WTC11 (cell line): ENCODE measurements at regions not wholly inside any gene's neighbourhood (a gene's known extent, or its start where the extent isn't known, plus 50 kb on each side); places are given as distances from the start of the nearest gene placed in this dataset.

Experiments
- ATAC-seq: fragments of 200-7000 bp; cut with Tn5 transposase; 2 replicates; pipeline ENCODE4 v1.10.0; 2021; ENCODE audit warnings: mild to moderate bottlenecking, moderate library complexity
- CTCF ChIA-PET: fragments of 300-600 bp; sonication (Branson Sonifier 250); formaldehyde crosslinking; loops from one replicate; lab custom pipeline; 2021; ENCODE audit warnings: antibody characterized with exemption; lab: Charles Lee
- POLR2A ChIA-PET: fragments of 350-600 bp; sonication (Branson Sonifier 250); formaldehyde crosslinking; loops from one replicate; lab custom pipeline; 2021; ENCODE audit warnings: antibody characterized with exemption; lab: Charles Lee
- DNase-seq: peaks from one replicate; pipeline ENCODE4 v3.0.0; 2021; ENCODE audit warnings: low spot score
- H3K27ac Mint-ChIP-seq: 2 replicates; pipeline ENCODE4 v1.8.0; 2021; ENCODE audit warnings: mixed read lengths
- H3K27me3 Mint-ChIP-seq: 2 replicates; pipeline ENCODE4 v1.8.0; 2021; ENCODE audit warnings: low read depth, mild to moderate bottlenecking, moderate library complexity, mixed read lengths
- H3K36me3 Mint-ChIP-seq: 2 replicates; pipeline ENCODE4 v1.8.0; 2021; ENCODE audit warnings: mixed read lengths
- H3K4me1 Mint-ChIP-seq: 2 replicates; pipeline ENCODE4 v1.8.0; 2022; ENCODE audit warnings: mixed read lengths
- H3K4me3 Mint-ChIP-seq: 2 replicates; pipeline ENCODE4 v1.8.0; 2021; ENCODE audit warnings: mild to moderate bottlenecking, moderate library complexity, mixed read lengths
- H3K9me3 Mint-ChIP-seq: 2 replicates; pipeline ENCODE4 v1.8.0; 2021; ENCODE audit warnings: mixed read lengths
- CBFB ChIP-seq: sonication (generic); formaldehyde crosslinking; IDR thresholded peaks from 2 replicates; pipeline ENCODE4 v1.8.1; 2022; ENCODE audit warnings: mild to moderate bottlenecking, low read depth, missing genetic modification reagents
- GRHL2 ChIP-seq: fragments of 250-450 bp; sonication (Bioruptor Pico); IDR thresholded peaks from 2 replicates; pipeline ENCODE4 v1.8.0; 2022; ENCODE audit warnings: mild to moderate bottlenecking, moderate library complexity; ENCODE audit not compliant: insufficient replicate concordance, severe bottlenecking
- RELA ChIP-seq: sonication (generic); formaldehyde crosslinking; IDR thresholded peaks from 2 replicates; pipeline ENCODE4 v1.8.1; 2022; ENCODE audit warnings: missing genetic modification reagents, mild to moderate bottlenecking, borderline replicate concordance
- SMAD3 ChIP-seq: sonication (generic); formaldehyde crosslinking; IDR thresholded peaks from 2 replicates; pipeline ENCODE4 v1.8.0; 2022; ENCODE audit warnings: missing genetic modification reagents, mild to moderate bottlenecking, borderline replicate concordance
- SP1 ChIP-seq: sonication (generic); formaldehyde crosslinking; conservative IDR thresholded peaks from 2 replicates; pipeline ENCODE4 v1.8.1; 2022; ENCODE audit warnings: missing genetic modification reagents
- ZBTB21 ChIP-seq: sonication (generic); formaldehyde crosslinking; IDR thresholded peaks from 2 replicates; pipeline ENCODE4 v1.8.1; 2023; ENCODE audit warnings: mild to moderate bottlenecking, missing genetic modification reagents, borderline replicate concordance
- ZNF219 ChIP-seq: sonication (generic); formaldehyde crosslinking; IDR thresholded peaks from 2 replicates; pipeline ENCODE4 v1.8.0; 2023; ENCODE audit warnings: missing genetic modification reagents, mild to moderate bottlenecking, borderline replicate concordance
- ZNF263 ChIP-seq: sonication (generic); formaldehyde crosslinking; IDR thresholded peaks from 2 replicates; pipeline ENCODE4 v1.8.1; 2022; ENCODE audit warnings: low read depth, mild to moderate bottlenecking, moderate library complexity, missing genetic modification reagents
- ZNF396 ChIP-seq: fragments of 250-450 bp; sonication (Bioruptor Pico); IDR thresholded peaks from 2 replicates; pipeline ENCODE4 v1.8.0; 2021; ENCODE audit warnings: mild to moderate bottlenecking, moderate library complexity, borderline replicate concordance
- ZNF416 ChIP-seq: fragments of 250-450 bp; sonication (Bioruptor Pico); IDR thresholded peaks from 2 replicates; pipeline ENCODE4 v1.9.0; 2021; ENCODE audit warnings: mild to moderate bottlenecking, inconsistent platforms
- TF ChIP-seq, protein P1 (sequence below): sonication (generic); formaldehyde crosslinking; IDR thresholded peaks from 2 replicates; pipeline ENCODE4 v1.8.1; 2023; ENCODE audit warnings: mild to moderate bottlenecking, moderate library complexity, missing genetic modification reagents
- TF ChIP-seq, protein P2 (sequence below): sonication (generic); formaldehyde crosslinking; IDR thresholded peaks from 2 replicates; pipeline ENCODE4 v1.8.0; 2022; ENCODE audit warnings: mild to moderate bottlenecking, missing genetic modification reagents
- TF ChIP-seq, protein P3 (sequence below): sonication (generic); formaldehyde crosslinking; IDR thresholded peaks from 2 replicates; pipeline ENCODE4 v1.8.1; 2022; ENCODE audit warnings: mild to moderate bottlenecking, moderate library complexity, missing genetic modification reagents
- TF ChIP-seq, protein P4 (sequence below): fragments of 250-450 bp; sonication (Bioruptor Pico); IDR thresholded peaks from 2 replicates; pipeline ENCODE4 v1.9.0; 2021; ENCODE audit warnings: moderate library complexity, mild to moderate bottlenecking, inconsistent platforms, borderline replicate concordance
- TF ChIP-seq, protein P5 (sequence below): sonication (generic); formaldehyde crosslinking; IDR thresholded peaks from 2 replicates; pipeline ENCODE4 v1.8.0; 2023; ENCODE audit warnings: missing genetic modification reagents, mild to moderate bottlenecking, borderline replicate concordance
- TF ChIP-seq, protein P6 (sequence below): fragments of 250-450 bp; sonication (Bioruptor Pico); IDR thresholded peaks from 2 replicates; pipeline ENCODE4 v1.9.0; 2021; ENCODE audit warnings: mild to moderate bottlenecking

DNA sequence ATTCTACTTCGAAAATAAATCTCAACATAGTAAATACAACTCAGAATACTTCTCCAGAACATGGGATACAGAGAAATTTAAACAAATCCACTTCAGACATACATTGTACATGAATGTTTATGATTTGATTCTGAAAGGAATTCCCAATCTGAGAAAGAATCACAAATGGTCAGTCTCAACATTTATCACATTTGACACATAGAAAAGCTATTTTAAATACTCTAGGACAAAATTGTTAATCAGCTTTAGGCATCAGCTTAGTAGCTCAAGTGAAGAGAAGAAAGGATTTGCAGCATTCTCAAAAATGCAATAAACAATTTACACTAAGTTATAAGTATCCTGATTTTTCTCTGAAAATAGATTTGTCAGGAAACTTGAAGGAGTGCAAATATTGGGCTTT lies 184.8 kb downstream of the PTPRC start (continued):
- TF ChIP-seq, protein P1, sequence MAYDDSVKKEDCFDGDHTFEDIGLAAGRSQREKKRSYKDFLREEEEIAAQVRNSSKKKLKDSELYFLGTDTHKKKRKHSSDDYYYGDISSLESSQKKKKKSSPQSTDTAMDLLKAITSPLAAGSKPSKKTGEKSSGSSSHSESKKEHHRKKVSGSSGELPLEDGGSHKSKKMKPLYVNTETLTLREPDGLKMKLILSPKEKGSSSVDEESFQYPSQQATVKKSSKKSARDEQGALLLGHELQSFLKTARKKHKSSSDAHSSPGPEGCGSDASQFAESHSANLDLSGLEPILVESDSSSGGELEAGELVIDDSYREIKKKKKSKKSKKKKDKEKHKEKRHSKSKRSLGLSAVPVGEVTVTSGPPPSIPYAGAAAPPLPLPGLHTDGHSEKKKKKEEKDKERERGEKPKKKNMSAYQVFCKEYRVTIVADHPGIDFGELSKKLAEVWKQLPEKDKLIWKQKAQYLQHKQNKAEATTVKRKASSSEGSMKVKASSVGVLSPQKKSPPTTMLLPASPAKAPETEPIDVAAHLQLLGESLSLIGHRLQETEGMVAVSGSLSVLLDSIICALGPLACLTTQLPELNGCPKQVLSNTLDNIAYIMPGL (CRISPR knock-in tag), result no peak
- TF ChIP-seq SP1 (CRISPR knock-in tag), result no peak
- TF ChIP-seq, protein P2, sequence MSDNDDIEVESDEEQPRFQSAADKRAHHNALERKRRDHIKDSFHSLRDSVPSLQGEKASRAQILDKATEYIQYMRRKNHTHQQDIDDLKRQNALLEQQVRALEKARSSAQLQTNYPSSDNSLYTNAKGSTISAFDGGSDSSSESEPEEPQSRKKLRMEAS (CRISPR knock-in tag), result no peak
- no peak for TF ChIP-seq ZNF263
- no peak for TF ChIP-seq RELA (CRISPR knock-in tag)
- TF ChIP-seq GRHL2 (CRISPR knock-in tag), result no peak
- TF ChIP-seq, protein P3, sequence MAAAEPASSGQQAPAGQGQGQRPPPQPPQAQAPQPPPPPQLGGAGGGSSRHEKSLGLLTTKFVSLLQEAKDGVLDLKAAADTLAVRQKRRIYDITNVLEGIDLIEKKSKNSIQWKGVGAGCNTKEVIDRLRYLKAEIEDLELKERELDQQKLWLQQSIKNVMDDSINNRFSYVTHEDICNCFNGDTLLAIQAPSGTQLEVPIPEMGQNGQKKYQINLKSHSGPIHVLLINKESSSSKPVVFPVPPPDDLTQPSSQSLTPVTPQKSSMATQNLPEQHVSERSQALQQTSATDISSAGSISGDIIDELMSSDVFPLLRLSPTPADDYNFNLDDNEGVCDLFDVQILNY, result no peak
- no peak for TF ChIP-seq ZNF219
- TF ChIP-seq, protein P4, sequence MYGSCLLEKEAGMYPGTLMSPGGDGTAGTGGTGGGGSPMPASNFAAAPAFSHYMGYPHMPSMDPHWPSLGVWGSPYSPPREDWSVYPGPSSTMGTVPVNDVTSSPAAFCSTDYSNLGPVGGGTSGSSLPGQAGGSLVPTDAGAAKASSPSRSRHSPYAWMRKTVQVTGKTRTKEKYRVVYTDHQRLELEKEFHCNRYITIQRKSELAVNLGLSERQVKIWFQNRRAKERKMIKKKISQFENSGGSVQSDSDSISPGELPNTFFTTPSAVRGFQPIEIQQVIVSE, result no peak
- TF ChIP-seq ZBTB21 (CRISPR knock-in tag), result no peak

DNA sequence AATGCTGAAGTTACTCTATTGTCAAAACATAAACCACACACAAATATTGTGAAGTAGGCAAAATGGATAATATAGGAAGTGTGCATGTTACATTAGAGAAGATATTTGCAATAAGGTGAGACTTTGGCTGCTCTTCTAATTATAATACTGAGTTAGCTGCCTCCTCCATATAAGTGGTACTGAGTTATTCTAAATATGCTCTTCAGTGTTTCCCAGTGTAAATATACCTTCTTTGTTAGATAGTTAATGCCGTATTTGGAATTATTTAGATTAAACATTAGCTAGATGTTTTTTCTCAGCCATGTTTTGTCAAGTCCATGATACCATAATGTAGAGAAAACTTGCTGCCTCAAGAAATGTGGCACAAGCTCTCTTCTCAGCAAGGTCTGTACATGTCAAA lies 186.4 kb downstream of the PTPRC start:
- ChIA-PET POLR2A (no interaction called here), CTCF (no interaction called here)
- Mint-ChIP-seq H3K4me3 (no peak overlapping the region), H3K36me3 (no peaks in the 10 kb centered on the region), H3K27ac (no peak overlapping the region), H3K9me3 (no peaks in the 10 kb centered on the region), H3K27me3 (no peaks in the 10 kb centered on the region), H3K4me1 (peaks cover 3% of the 10 kb centered on the region)
- TF ChIP-seq CBFB (CRISPR knock-in tag), result no peak
- no peak for TF ChIP-seq SMAD3 (CRISPR knock-in tag)
- no peak for TF ChIP-seq ZNF416 (CRISPR knock-in tag)
- TF ChIP-seq GRHL2 (CRISPR knock-in tag), result no peak
- TF ChIP-seq, protein P5, sequence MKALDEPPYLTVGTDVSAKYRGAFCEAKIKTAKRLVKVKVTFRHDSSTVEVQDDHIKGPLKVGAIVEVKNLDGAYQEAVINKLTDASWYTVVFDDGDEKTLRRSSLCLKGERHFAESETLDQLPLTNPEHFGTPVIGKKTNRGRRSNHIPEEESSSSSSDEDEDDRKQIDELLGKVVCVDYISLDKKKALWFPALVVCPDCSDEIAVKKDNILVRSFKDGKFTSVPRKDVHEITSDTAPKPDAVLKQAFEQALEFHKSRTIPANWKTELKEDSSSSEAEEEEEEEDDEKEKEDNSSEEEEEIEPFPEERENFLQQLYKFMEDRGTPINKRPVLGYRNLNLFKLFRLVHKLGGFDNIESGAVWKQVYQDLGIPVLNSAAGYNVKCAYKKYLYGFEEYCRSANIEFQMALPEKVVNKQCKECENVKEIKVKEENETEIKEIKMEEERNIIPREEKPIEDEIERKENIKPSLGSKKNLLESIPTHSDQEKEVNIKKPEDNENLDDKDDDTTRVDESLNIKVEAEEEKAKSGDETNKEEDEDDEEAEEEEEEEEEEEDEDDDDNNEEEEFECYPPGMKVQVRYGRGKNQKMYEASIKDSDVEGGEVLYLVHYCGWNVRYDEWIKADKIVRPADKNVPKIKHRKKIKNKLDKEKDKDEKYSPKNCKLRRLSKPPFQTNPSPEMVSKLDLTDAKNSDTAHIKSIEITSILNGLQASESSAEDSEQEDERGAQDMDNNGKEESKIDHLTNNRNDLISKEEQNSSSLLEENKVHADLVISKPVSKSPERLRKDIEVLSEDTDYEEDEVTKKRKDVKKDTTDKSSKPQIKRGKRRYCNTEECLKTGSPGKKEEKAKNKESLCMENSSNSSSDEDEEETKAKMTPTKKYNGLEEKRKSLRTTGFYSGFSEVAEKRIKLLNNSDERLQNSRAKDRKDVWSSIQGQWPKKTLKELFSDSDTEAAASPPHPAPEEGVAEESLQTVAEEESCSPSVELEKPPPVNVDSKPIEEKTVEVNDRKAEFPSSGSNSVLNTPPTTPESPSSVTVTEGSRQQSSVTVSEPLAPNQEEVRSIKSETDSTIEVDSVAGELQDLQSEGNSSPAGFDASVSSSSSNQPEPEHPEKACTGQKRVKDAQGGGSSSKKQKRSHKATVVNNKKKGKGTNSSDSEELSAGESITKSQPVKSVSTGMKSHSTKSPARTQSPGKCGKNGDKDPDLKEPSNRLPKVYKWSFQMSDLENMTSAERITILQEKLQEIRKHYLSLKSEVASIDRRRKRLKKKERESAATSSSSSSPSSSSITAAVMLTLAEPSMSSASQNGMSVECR (CRISPR knock-in tag), result no peak
- TF ChIP-seq ZNF396 (CRISPR knock-in tag), result no peak
- no peak for TF ChIP-seq ZNF219
- TF ChIP-seq, protein P6, sequence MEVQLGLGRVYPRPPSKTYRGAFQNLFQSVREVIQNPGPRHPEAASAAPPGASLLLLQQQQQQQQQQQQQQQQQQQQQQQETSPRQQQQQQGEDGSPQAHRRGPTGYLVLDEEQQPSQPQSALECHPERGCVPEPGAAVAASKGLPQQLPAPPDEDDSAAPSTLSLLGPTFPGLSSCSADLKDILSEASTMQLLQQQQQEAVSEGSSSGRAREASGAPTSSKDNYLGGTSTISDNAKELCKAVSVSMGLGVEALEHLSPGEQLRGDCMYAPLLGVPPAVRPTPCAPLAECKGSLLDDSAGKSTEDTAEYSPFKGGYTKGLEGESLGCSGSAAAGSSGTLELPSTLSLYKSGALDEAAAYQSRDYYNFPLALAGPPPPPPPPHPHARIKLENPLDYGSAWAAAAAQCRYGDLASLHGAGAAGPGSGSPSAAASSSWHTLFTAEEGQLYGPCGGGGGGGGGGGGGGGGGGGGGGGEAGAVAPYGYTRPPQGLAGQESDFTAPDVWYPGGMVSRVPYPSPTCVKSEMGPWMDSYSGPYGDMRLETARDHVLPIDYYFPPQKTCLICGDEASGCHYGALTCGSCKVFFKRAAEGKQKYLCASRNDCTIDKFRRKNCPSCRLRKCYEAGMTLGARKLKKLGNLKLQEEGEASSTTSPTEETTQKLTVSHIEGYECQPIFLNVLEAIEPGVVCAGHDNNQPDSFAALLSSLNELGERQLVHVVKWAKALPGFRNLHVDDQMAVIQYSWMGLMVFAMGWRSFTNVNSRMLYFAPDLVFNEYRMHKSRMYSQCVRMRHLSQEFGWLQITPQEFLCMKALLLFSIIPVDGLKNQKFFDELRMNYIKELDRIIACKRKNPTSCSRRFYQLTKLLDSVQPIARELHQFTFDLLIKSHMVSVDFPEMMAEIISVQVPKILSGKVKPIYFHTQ, result no peak
- no peak for ATAC-seq
- no peak for DNase-seq
